Body of pancreas (tissue), 4 donors: ENCODE measurements at regions not wholly inside any gene's neighbourhood (a gene's known extent, or its start where the extent isn't known, plus 50 kb on each side); places are given as distances from the start of the nearest gene placed in this dataset.

ENCODE experiments used
- POLR2A ChIP-seq, 3 donors: fragments of 450-650 bp; IDR thresholded peaks; one replicate each; pipeline ENCODE4 v1.6.1; 2016; ENCODE audit warnings: antibody characterized with exemption in 3 of 3, mild to moderate bottlenecking in 2 of 3
- TF ChIP-seq, protein P1 (sequence below), 7 experiments: fragments of 450-650 bp in 4 of 7; fragments of 200-600 bp in 3 of 7; sonication (generic) in 3 of 7; IDR thresholded peaks; one replicate each; pipeline ENCODE4 v1.5.1; 2016 to 2019; ENCODE audit warnings: antibody characterized with exemption in 7 of 7

DNA sequence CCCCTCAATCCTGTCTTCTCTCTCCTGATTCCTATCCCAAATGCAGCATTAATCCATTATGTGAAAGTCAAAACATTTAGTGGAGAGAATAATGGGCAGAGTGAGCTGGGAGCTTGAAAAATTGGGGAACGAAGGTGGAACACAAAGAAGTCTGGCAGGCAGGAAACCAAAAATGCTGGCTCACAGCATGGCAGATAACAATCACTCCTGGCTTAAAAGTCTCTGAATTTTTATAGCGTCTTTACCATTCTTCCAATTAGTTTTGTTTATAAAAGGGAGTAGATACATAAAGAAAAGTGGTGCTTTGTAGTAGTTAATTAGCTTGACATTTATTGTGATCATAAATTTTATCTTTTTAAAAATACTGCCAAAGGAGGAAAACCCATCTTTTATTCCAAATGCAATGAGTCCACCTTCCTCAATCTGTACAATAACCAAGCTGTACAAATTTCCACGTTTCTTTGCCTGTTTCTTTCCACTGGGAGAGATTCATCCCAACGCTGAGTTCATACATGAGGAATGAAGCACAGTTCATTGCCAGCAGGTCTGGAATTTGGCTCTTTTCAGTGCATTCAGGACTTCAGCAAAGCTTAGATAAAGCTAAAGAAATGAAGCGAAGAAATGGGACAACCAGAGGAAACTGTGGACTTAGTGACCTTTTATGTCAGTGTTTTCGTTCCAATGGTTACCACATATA lies 174.7 kb downstream of the HMHB1 start:
- no peak for TF ChIP-seq POLR2A (IDR thresholded peaks at IDR 0.05)
- TF ChIP-seq, protein P1, sequence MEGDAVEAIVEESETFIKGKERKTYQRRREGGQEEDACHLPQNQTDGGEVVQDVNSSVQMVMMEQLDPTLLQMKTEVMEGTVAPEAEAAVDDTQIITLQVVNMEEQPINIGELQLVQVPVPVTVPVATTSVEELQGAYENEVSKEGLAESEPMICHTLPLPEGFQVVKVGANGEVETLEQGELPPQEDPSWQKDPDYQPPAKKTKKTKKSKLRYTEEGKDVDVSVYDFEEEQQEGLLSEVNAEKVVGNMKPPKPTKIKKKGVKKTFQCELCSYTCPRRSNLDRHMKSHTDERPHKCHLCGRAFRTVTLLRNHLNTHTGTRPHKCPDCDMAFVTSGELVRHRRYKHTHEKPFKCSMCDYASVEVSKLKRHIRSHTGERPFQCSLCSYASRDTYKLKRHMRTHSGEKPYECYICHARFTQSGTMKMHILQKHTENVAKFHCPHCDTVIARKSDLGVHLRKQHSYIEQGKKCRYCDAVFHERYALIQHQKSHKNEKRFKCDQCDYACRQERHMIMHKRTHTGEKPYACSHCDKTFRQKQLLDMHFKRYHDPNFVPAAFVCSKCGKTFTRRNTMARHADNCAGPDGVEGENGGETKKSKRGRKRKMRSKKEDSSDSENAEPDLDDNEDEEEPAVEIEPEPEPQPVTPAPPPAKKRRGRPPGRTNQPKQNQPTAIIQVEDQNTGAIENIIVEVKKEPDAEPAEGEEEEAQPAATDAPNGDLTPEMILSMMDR (IDR thresholded peaks at IDR 0.05) = no peak
